Esophagus muscularis mucosa (tissue), 4 donors: ENCODE measurements at regions not wholly inside any gene's neighbourhood (a gene's known extent, or its start where the extent isn't known, plus 50 kb on each side); places are given as distances from the start of the nearest gene placed in this dataset.

Source experiments
- DNase-seq: peaks from one replicate; pipeline ENCODE4 v3.0.0-alpha.2; 2017; ENCODE audit errors: extremely low spot score
- H3K27ac ChIP-seq, 4 donors: fragments of 200-600 bp; sonication (generic); replicated peaks in 1 of 4; 1 replicate in 3 of 4; 2 replicates in 1 of 4; pipeline ENCODE4 v1.5.1; 2016 to 2019; ENCODE audit warnings: mild to moderate bottlenecking in 1 of 4
- H3K27me3 ChIP-seq, 4 donors: fragments of 200-600 bp; sonication (generic); one replicate each; pipeline versions ENCODE4 v1.5.1 to v1.6.0; 2016 to 2019
- H3K36me3 ChIP-seq, 4 donors: fragments of 200-600 bp; sonication (generic); one replicate each; pipeline ENCODE4 v1.5.1; 2016 to 2019
- H3K4me1 ChIP-seq, 4 donors: fragments of 200-600 bp; sonication (generic); one replicate each; pipeline ENCODE4 v1.5.1; 2016 to 2019
- H3K4me3 ChIP-seq, 4 donors: fragments of 200-600 bp; sonication (generic); 1 replicate in 2 of 4; 2 replicates in 2 of 4; pipeline ENCODE4 v1.5.1; 2016 to 2019; ENCODE audit warnings: mild to moderate bottlenecking in 4 of 4, moderate library complexity in 1 of 4
- H3K9me3 ChIP-seq, 4 donors: fragments of 200-600 bp; sonication (generic); 1 replicate in 3 of 4; 2 replicates in 1 of 4; pipeline ENCODE4 v1.5.1; 2016 to 2019
- EP300 ChIP-seq: sonication (generic); formaldehyde crosslinking; IDR thresholded peaks from one replicate; pipeline ENCODE4 v1.6.1; 2017; ENCODE audit warnings: antibody characterized with exemption
- POLR2A ChIP-seq: fragments of 450-650 bp; IDR thresholded peaks from one replicate; pipeline ENCODE4 v1.6.1; 2017; ENCODE audit warnings: antibody characterized with exemption, moderate library complexity, mild to moderate bottlenecking, low read depth
- POLR2AphosphoS5 ChIP-seq, 2 donors: sonication (generic); formaldehyde crosslinking; IDR thresholded peaks; one replicate each; pipeline ENCODE4 v1.6.1; 2017; ENCODE audit warnings: antibody characterized with exemption in 2 of 2
- whole genome bisulfite sequencing: methylation state at CpG from one replicate; pipeline ENCODE4 v1.1.5; 2018; 5-methylcytosine and 5-hydroxymethylcytosine counted together
- intact Hi-C: fragments of 100-400 bp; cut with DNase I; formaldehyde crosslinking; loops from one replicate; pipeline ENCODE4 v1.15.1; 2023
- TF ChIP-seq, protein P1 (sequence below), 3 experiments: fragments of 200-600 bp in 2 of 3; fragments of 450-650 bp in 1 of 3; sonication (generic) in 2 of 3; IDR thresholded peaks; one replicate each; pipeline ENCODE4 v1.5.1; 2017 to 2019; ENCODE audit warnings: antibody characterized with exemption in 3 of 3, mild to moderate bottlenecking in 2 of 3, moderate library complexity in 1 of 3

- Histone ChIP-seq H3K36me3 (no peaks in the 10 kb centered on the region), H3K9me3 (peaks cover 0 to 16% (median 11%) of the 10 kb centered on the region in 4 donors), H3K27me3 (peaks cover 0 to 7% (median 0%) of the 10 kb centered on the region in 4 donors), H3K4me3 (no peak overlapping the region), H3K27ac (no peak overlapping the region), H3K4me1 (no peaks in the 10 kb centered on the region)
- TF ChIP-seq POLR2AphosphoS5 (IDR thresholded peaks at IDR 0.05) (no peak), EP300 (no peak)
- 76% methylated on average over 1 of the region's 1 CpG for WGBS
- no peak for DNase-seq
- intact Hi-C loops = no loop called here
These were observed 237.4 kb downstream of the CYP26B1 start for GRCh38 chr2:71910277-71910676.

- Histone ChIP-seq H3K36me3 (no peaks in the 10 kb centered on the region), H3K4me1 (no peaks in the 10 kb centered on the region), H3K4me3 (no peak overlapping the region), H3K27me3 (peaks cover 0 to 7% (median 0%) of the 10 kb centered on the region in 4 donors), H3K27ac (no peak overlapping the region), H3K9me3 (peaks cover 0 to 16% (median 11%) of the 10 kb centered on the region in 4 donors)
- no peak for DNase-seq
- 97% methylated on average over 1 of the region's 1 CpG for WGBS
- intact Hi-C loops = no loop called here
- TF ChIP-seq, protein P1, sequence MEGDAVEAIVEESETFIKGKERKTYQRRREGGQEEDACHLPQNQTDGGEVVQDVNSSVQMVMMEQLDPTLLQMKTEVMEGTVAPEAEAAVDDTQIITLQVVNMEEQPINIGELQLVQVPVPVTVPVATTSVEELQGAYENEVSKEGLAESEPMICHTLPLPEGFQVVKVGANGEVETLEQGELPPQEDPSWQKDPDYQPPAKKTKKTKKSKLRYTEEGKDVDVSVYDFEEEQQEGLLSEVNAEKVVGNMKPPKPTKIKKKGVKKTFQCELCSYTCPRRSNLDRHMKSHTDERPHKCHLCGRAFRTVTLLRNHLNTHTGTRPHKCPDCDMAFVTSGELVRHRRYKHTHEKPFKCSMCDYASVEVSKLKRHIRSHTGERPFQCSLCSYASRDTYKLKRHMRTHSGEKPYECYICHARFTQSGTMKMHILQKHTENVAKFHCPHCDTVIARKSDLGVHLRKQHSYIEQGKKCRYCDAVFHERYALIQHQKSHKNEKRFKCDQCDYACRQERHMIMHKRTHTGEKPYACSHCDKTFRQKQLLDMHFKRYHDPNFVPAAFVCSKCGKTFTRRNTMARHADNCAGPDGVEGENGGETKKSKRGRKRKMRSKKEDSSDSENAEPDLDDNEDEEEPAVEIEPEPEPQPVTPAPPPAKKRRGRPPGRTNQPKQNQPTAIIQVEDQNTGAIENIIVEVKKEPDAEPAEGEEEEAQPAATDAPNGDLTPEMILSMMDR (IDR thresholded peaks at IDR 0.05) = no peak
- no peak for TF ChIP-seq EP300
- no peak for TF ChIP-seq POLR2A
- no peak for TF ChIP-seq POLR2AphosphoS5 (IDR thresholded peaks at IDR 0.05)
These were observed 238.9 kb downstream of the CYP26B1 start for GRCh38 chr2:71908798-71909197.

GRCh38 chr2:71907503-71907902 is 240.2 kb downstream of the CYP26B1 start:
- H3K4me3 ChIP-seq = no peak overlapping the region
- peaks cover 0 to 7% (median 0%) of the 10 kb centered on the region in 4 donors for H3K27me3 ChIP-seq
- H3K36me3 ChIP-seq = no peaks in the 10 kb centered on the region
- no peak for DNase-seq
- WGBS = 73% methylated on average over 3 of the region's 3 CpGs
- peaks cover 0 to 16% (median 11%) of the 10 kb centered on the region in 4 donors for H3K9me3 ChIP-seq
- no peak overlapping the region for H3K27ac ChIP-seq
- H3K4me1 ChIP-seq = no peaks in the 10 kb centered on the region
- intact Hi-C loops = no loop called here
- TF ChIP-seq POLR2AphosphoS5 (IDR thresholded peaks at IDR 0.05) (no peak), POLR2A (no peak), EP300 (no peak)
- TF ChIP-seq, protein P1 (IDR thresholded peaks at IDR 0.05) = no peak

- Histone ChIP-seq H3K4me1 (no peaks in the 10 kb centered on the region), H3K27ac (no peak overlapping the region), H3K27me3 (peaks cover 0 to 7% (median 0%) of the 10 kb centered on the region in 4 donors), H3K9me3 (peaks cover 0 to 16% (median 11%) of the 10 kb centered on the region in 4 donors), H3K36me3 (no peaks in the 10 kb centered on the region), H3K4me3 (no peak overlapping the region)
- intact Hi-C loops = no loop called here
- 94% methylated on average over 2 of the region's 2 CpGs for WGBS
- TF ChIP-seq POLR2A = no peak
- TF ChIP-seq, protein P1 (IDR thresholded peaks at IDR 0.05) = no peak
- TF ChIP-seq POLR2AphosphoS5 (IDR thresholded peaks at IDR 0.05) = no peak
- TF ChIP-seq EP300 = no peak
- DNase-seq = no peak
These were observed 241.2 kb downstream of the CYP26B1 start for GRCh38 chr2:71906357-71906973.

DNA sequence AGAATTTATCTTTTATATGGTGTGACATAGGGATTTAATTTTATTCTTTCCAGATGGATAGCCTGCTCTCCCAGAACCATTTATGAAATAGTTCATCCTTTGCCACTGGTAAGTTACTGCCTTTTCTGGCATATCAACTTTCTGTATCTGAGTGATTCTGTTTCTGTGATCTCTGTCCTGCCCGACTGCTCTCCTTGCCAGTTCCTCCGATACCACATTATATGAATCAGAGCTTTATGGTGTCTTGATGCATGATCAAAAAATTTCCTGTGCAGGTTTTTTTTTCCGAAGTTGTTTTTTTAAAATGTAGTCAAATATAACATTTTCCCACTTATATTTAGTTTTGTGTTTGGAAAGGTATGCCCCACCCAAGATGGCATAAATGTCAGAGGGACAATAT is 242.5 kb downstream of the CYP26B1 start:
- Histone ChIP-seq H3K4me3 (no peak overlapping the region), H3K4me1 (no peaks in the 10 kb centered on the region), H3K27me3 (peaks cover 0 to 7% (median 0%) of the 10 kb centered on the region in 4 donors), H3K9me3 (peaks cover 0 to 12% (median 4%) of the 10 kb centered on the region in 4 donors), H3K27ac (no peak overlapping the region), H3K36me3 (no peaks in the 10 kb centered on the region)
- DNase-seq = no peak
- intact Hi-C loops = no loop called here
- TF ChIP-seq EP300 (no peak), POLR2A (no peak), POLR2AphosphoS5 (IDR thresholded peaks at IDR 0.05) (no peak)
- TF ChIP-seq, protein P1 (IDR thresholded peaks at IDR 0.05) = no peak
- 86% methylated on average over 3 of the region's 3 CpGs for WGBS
